GM19239 (cell line): ENCODE measurements at regions not wholly inside any gene's neighbourhood (a gene's known extent, or its start where the extent isn't known, plus 50 kb on each side); places are given as distances from the start of the nearest gene placed in this dataset.
"Not testable (repeated sequence)": the region's sequence is repeated elsewhere in the genome, so short reads cannot be mapped to it uniquely, and the experiment has no call there.

Experiments
- DNase-seq: peaks from one replicate; pipeline ENCODE4 v3.0.0; 2011; ENCODE audit warnings: low spot score; ENCODE audit not compliant: insufficient read length
- FAIRE-seq: peaks from 2 replicates; lab custom pipeline; 2011; peaks lifted over from hg19 to GRCh38; lab: Jason Lieb, UNC

GRCh38 chr6:144468709-144469108 is 183.6 kb downstream of the UTRN start:
- FAIRE-seq, result no peak

GRCh38 chr6:144469144-144469575 is 184.0 kb downstream of the UTRN start:
- FAIRE-seq (peak; percentile 55), DNase-seq (no peak)

More at GRCh38 chr6:144468709-144469108, 183.6 kb downstream of the UTRN start:
- no peak for DNase-seq

- not testable (repeated sequence) for DNase-seq, FAIRE-seq
These were observed 185.1 kb downstream of the UTRN start for GRCh38 chr6:144470201-144470600.

- no peak for FAIRE-seq
- no peak for DNase-seq
These were observed 186.9 kb downstream of the UTRN start for GRCh38 chr6:144471986-144472385.

- no peak for FAIRE-seq
These were observed 189.2 kb downstream of the UTRN start for GRCh38 chr6:144474290-144474689.

GRCh38 chr6:144474904-144475303 is 189.8 kb downstream of the UTRN start:
- no peak for DNase-seq
- no peak for FAIRE-seq

More at GRCh38 chr6:144474290-144474689, 189.2 kb downstream of the UTRN start:
- no peak for DNase-seq

- no peak for DNase-seq
- no peak for FAIRE-seq
These were observed 190.3 kb downstream of the UTRN start for GRCh38 chr6:144475411-144475810.

GRCh38 chr6:144476286-144476685 is 191.2 kb downstream of the UTRN start:
- DNase-seq (no peak), FAIRE-seq (no peak)

GRCh38 chr6:144477396-144477795 is 192.3 kb downstream of the UTRN start:
- FAIRE-seq (peak; percentile 35), DNase-seq (no peak)

- FAIRE-seq (no peak), DNase-seq (no peak)
These were observed 192.7 kb downstream of the UTRN start for GRCh38 chr6:144477856-144478255.

GRCh38 chr6:144478483-144478882 is 193.3 kb downstream of the UTRN start:
- DNase-seq, result no peak
- no peak for FAIRE-seq

- no peak for DNase-seq
- FAIRE-seq, result no peak
These were observed 194.9 kb downstream of the UTRN start for GRCh38 chr6:144479991-144480390.

- FAIRE-seq, result no peak
- DNase-seq, result no peak
These were observed 195.3 kb downstream of the UTRN start for GRCh38 chr6:144480473-144480872.

GRCh38 chr6:144481527-144481926 is 196.4 kb downstream of the UTRN start:
- DNase-seq (no peak), FAIRE-seq (no peak)

GRCh38 chr6:144482142-144482541 is 197.0 kb downstream of the UTRN start:
- peak; percentile 93 for FAIRE-seq
- peak; percentile 46 for DNase-seq

GRCh38 chr6:144485531-144485930 is 200.4 kb downstream of the UTRN start:
- no peak for DNase-seq
- FAIRE-seq, result no peak

GRCh38 chr6:144488590-144488989 is 203.5 kb downstream of the UTRN start:
- no peak for FAIRE-seq

GRCh38 chr6:144493035-144493910 is 208.1 kb downstream of the UTRN start:
- FAIRE-seq, result no peak
- DNase-seq, result no peak

More at GRCh38 chr6:144488590-144488989, 203.5 kb downstream of the UTRN start:
- DNase-seq, result no peak

GRCh38 chr6:144495076-144495475 is 209.9 kb downstream of the UTRN start:
- DNase-seq, FAIRE-seq: not testable (repeated sequence)

- FAIRE-seq (no peak), DNase-seq (no peak)
These were observed 212.5 kb downstream of the UTRN start for GRCh38 chr6:144497650-144498049.

- DNase-seq (no peak), FAIRE-seq (peak; percentile 60)
These were observed 215.8 kb downstream of the UTRN start for GRCh38 chr6:144500892-144501291.

- FAIRE-seq, DNase-seq: not testable (repeated sequence)
These were observed 220.1 kb downstream of the UTRN start for GRCh38 chr6:144505214-144505613.
